ENCODE measurements at regions not wholly inside any gene's neighbourhood (a gene's known extent, or its start where the extent isn't known, plus 50 kb on each side); places are given as distances from the start of the nearest gene placed in this dataset.

- Histone ChIP-seq H3K27me3 (ENCODE audit: insufficient read depth, low read length) (no peaks in the 10 kb centered on the region), H3K23ac (ENCODE audit: insufficient read length, low read depth, low read length) (no peak overlapping the region), H2BK15ac (ENCODE audit: low read depth, low read length) (no peak overlapping the region), H3K79me2 (ENCODE audit: insufficient read depth, low read length) (no peaks in the 10 kb centered on the region), H2AK5ac (ENCODE audit: insufficient read length, low read length) (no peak overlapping the region), H2BK120ac (ENCODE audit: low read depth, low read length, poor library complexity, severe bottlenecking) (no peak overlapping the region), H4K20me1 (ENCODE audit: control insufficient read depth, insufficient read depth, insufficient read length) (no peaks in the 10 kb centered on the region), H2BK12ac (ENCODE audit: insufficient read length, low read depth, low read length) (no peak overlapping the region), H2BK20ac (ENCODE audit: low read depth, low read length, poor library complexity, severe bottlenecking) (no peak overlapping the region), H3K23me2 (ENCODE audit: insufficient read length, low read depth, low read length, poor library complexity, severe bottlenecking) (no peaks in the 10 kb centered on the region), H2BK5ac (ENCODE audit: insufficient read length, low read length) (no peak overlapping the region), H2AFZ (ENCODE audit: low read length) (no peak overlapping the region), H3K9ac (ENCODE audit: extremely low read depth, insufficient read length, low read length) (no peak overlapping the region), H3K4me2 (ENCODE audit: insufficient read depth, insufficient read length, low read length) (no peak overlapping the region), H3K56ac (ENCODE audit: insufficient read length, low read depth, low read length) (no peak overlapping the region), H3K4me1 (ENCODE audit: insufficient read depth, low read length) (no peaks in the 10 kb centered on the region), H4K8ac (replicated peaks; ENCODE audit: insufficient read length, low read depth, low read length) (no peak overlapping the region), H3K9me3 (ENCODE audit: control insufficient read depth, low read depth, low read length) (no peaks in the 10 kb centered on the region), H3K18ac (ENCODE audit: insufficient read length, low read depth, low read length) (no peak overlapping the region), H4K5ac (ENCODE audit: insufficient read length, low read depth, low read length) (no peak overlapping the region), H3K27ac (ENCODE audit: insufficient read length, low read depth, low read length) (no peak overlapping the region), H3T11ph (ENCODE audit: low read length) (no peak overlapping the region), H3K14ac (ENCODE audit: insufficient read depth, low read length) (no peak overlapping the region), H3K4ac (ENCODE audit: low read depth, low read length) (no peak overlapping the region), H4K91ac (ENCODE audit: insufficient read length, low read depth, low read length) (no peak overlapping the region), H3K79me1 (ENCODE audit: insufficient read depth, low read depth, low read length, poor library complexity, severe bottlenecking) (no peaks in the 10 kb centered on the region)
- TF ChIP-seq, protein P1, sequence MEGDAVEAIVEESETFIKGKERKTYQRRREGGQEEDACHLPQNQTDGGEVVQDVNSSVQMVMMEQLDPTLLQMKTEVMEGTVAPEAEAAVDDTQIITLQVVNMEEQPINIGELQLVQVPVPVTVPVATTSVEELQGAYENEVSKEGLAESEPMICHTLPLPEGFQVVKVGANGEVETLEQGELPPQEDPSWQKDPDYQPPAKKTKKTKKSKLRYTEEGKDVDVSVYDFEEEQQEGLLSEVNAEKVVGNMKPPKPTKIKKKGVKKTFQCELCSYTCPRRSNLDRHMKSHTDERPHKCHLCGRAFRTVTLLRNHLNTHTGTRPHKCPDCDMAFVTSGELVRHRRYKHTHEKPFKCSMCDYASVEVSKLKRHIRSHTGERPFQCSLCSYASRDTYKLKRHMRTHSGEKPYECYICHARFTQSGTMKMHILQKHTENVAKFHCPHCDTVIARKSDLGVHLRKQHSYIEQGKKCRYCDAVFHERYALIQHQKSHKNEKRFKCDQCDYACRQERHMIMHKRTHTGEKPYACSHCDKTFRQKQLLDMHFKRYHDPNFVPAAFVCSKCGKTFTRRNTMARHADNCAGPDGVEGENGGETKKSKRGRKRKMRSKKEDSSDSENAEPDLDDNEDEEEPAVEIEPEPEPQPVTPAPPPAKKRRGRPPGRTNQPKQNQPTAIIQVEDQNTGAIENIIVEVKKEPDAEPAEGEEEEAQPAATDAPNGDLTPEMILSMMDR (conservative IDR thresholded peaks at IDR 0.05) = no peak
- Mint-ChIP-seq H3K4me3 (no peak overlapping the region), H3K27ac (no peak overlapping the region), H3K36me3 (ENCODE audit: insufficient read depth in 1 of 3, low read depth in 3 of 3) (peaks cover 0 to 4% (median 0%) of the 10 kb centered on the region in 3 experiments; a peak in 2 of 7 replicates), H3K27me3 (ENCODE audit: low read depth) (no peaks in the 10 kb centered on the region), H3K9me3 (peaks cover 2 to 3% of the 10 kb centered on the region in 2 experiments; a peak in 2 of 5 replicates), H3K4me1 (no peaks in the 10 kb centered on the region)
- no peak for DNase-seq
- no CpG with 5 or more reads among the region's 5 CpGs for WGBS (ENCODE audit: extremely low coverage, insufficient read length, low lambda C conversion rate)
Measured at GRCh38 chr15:37229855-37230619, 129.7 kb upstream of the MEIS2 start.
